Neural progenitor cell (in vitro differentiated cells): ENCODE measurements at regions not wholly inside any gene's neighbourhood (a gene's known extent, or its start where the extent isn't known, plus 50 kb on each side); places are given as distances from the start of the nearest gene placed in this dataset.
A peak's percentile ranks its signal among the peaks of the same experiment; 100 is the strongest.

Experiments
- DNase-seq: peaks from one replicate; pipeline ENCODE4 v3.0.0-alpha.2; 2016; ENCODE audit warnings: low spot score
- H2AFZ ChIP-seq: fragments of 200-600 bp; sonication (generic); replicated peaks from 2 replicates; pipeline ENCODE4 v1.6.1; 2016; ENCODE audit warnings: antibody characterized with exemption
- H3F3A ChIP-seq: fragments of 200-600 bp; sonication (generic); 2 replicates; pipeline ENCODE4 v1.6.1; 2016; ENCODE audit warnings: antibody characterized with exemption, low read depth
- H3K27ac ChIP-seq: fragments of 200-600 bp; sonication (generic); 2 replicates; pipeline ENCODE4 v1.5.1; 2016; ENCODE audit warnings: mild to moderate bottlenecking
- H3K27me3 ChIP-seq: fragments of 200-600 bp; sonication (generic); 2 replicates; pipeline ENCODE4 v1.6.1; 2016; ENCODE audit warnings: mild to moderate bottlenecking, moderate library complexity
- H3K36me3 ChIP-seq: fragments of 200-600 bp; sonication (generic); 2 replicates; pipeline ENCODE4 v1.5.1; 2016
- H3K4me1 ChIP-seq: fragments of 200-600 bp; sonication (generic); 2 replicates; pipeline ENCODE4 v1.6.1; 2016; ENCODE audit warnings: mixed run types
- H3K4me2 ChIP-seq: fragments of 200-600 bp; sonication (generic); 2 replicates; pipeline ENCODE4 v1.6.1; 2016
- H3K4me3 ChIP-seq: fragments of 200-600 bp; sonication (generic); 2 replicates; pipeline ENCODE4 v1.5.1; 2016
- H3K79me2 ChIP-seq: fragments of 200-600 bp; sonication (generic); 2 replicates; pipeline ENCODE4 v1.6.1; 2016; ENCODE audit warnings: low read depth
- H3K9ac ChIP-seq: fragments of 200-600 bp; sonication (generic); 2 replicates; pipeline ENCODE4 v1.6.1; 2016
- H3K9me3 ChIP-seq: fragments of 200-600 bp; sonication (generic); 2 replicates; pipeline ENCODE4 v1.5.1; 2016; ENCODE audit warnings: low read depth
- H4K20me1 ChIP-seq: fragments of 200-600 bp; sonication (generic); 2 replicates; pipeline ENCODE4 v1.6.1; 2016; ENCODE audit warnings: low read depth
- H3K27ac Mint-ChIP-seq: 3 replicates; pipeline ENCODE4 v1.8.0; 2021; ENCODE audit warnings: mixed read lengths
- H3K27me3 Mint-ChIP-seq: 2 replicates; pipeline ENCODE4 v1.8.0; 2022; ENCODE audit warnings: low read depth, mild to moderate bottlenecking, inconsistent platforms, moderate library complexity, mixed read lengths; ENCODE audit not compliant: insufficient read depth
- H3K36me3 Mint-ChIP-seq: 3 replicates; pipeline ENCODE4 v1.8.0; 2021; ENCODE audit warnings: mixed read lengths
- H3K4me1 Mint-ChIP-seq: 3 replicates; pipeline ENCODE4 v1.8.0; 2021; ENCODE audit warnings: mixed read lengths
- H3K4me3 Mint-ChIP-seq: 3 replicates; pipeline ENCODE4 v1.8.0; 2021; ENCODE audit warnings: mild to moderate bottlenecking, moderate library complexity, mixed read lengths
- H3K9me3 Mint-ChIP-seq: 3 replicates; pipeline ENCODE4 v1.8.0; 2020; ENCODE audit warnings: mixed read lengths
- EZH2 ChIP-seq: fragments of 200-600 bp; sonication (generic); IDR thresholded peaks from 2 replicates; pipeline ENCODE4 v1.6.1; 2017; ENCODE audit warnings: antibody characterized with exemption, mild to moderate bottlenecking, moderate library complexity
- EZH2phosphoT487 ChIP-seq: fragments of 200-600 bp; sonication (generic); IDR thresholded peaks from 2 replicates; pipeline ENCODE4 v1.6.1; 2017; ENCODE audit warnings: antibody characterized with exemption
- TF ChIP-seq, protein P1 (sequence below): fragments of 200-600 bp; sonication (generic); IDR thresholded peaks from 2 replicates; pipeline ENCODE4 v1.5.1; 2017; ENCODE audit warnings: antibody characterized with exemption, mild to moderate bottlenecking

DNA sequence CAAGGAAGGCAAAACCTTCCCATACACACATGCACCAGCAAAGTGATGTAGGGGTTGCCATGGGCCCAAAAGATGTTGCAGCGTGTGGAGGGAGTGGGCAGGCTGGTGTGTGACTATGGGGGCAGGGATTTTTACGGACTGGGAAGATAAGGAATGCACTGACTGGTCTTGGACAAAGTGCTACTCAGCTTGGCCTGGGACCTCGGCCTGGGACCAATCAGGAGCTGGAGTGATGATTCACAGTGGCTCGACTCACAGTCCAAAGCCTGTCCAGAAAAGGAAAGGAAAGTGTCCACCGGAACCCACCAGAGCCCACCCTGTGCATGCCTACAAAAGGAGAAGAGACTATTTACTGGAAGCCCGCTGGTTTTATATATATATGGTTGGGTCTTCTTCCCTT, 567.0 kb upstream of the GNPDA2 start:
- Histone ChIP-seq H3K79me2 (no peaks in the 10 kb centered on the region), H3K4me3 (no peak overlapping the region), H2AFZ (peak overlapping the region; percentile 46), H3K9ac (no peak overlapping the region), H3K9me3 (no peaks in the 10 kb centered on the region), H3K4me2 (no peak overlapping the region), H3F3A (no peaks in the 10 kb centered on the region), H4K20me1 (no peaks in the 10 kb centered on the region), H3K36me3 (no peaks in the 10 kb centered on the region), H3K27ac (no peak overlapping the region), H3K27me3 (no peaks in the 10 kb centered on the region), H3K4me1 (peaks cover 7% of the 10 kb centered on the region)
- DNase-seq: no peak
- H3K4me3 Mint-ChIP-seq: no peak overlapping the region
- TF ChIP-seq EZH2 (no peak), EZH2phosphoT487 (no peak)
- TF ChIP-seq, protein P1, sequence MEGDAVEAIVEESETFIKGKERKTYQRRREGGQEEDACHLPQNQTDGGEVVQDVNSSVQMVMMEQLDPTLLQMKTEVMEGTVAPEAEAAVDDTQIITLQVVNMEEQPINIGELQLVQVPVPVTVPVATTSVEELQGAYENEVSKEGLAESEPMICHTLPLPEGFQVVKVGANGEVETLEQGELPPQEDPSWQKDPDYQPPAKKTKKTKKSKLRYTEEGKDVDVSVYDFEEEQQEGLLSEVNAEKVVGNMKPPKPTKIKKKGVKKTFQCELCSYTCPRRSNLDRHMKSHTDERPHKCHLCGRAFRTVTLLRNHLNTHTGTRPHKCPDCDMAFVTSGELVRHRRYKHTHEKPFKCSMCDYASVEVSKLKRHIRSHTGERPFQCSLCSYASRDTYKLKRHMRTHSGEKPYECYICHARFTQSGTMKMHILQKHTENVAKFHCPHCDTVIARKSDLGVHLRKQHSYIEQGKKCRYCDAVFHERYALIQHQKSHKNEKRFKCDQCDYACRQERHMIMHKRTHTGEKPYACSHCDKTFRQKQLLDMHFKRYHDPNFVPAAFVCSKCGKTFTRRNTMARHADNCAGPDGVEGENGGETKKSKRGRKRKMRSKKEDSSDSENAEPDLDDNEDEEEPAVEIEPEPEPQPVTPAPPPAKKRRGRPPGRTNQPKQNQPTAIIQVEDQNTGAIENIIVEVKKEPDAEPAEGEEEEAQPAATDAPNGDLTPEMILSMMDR: no peak
- no peaks in the 10 kb centered on the region for H3K27me3 Mint-ChIP-seq
- H3K4me1 Mint-ChIP-seq: no peaks in the 10 kb centered on the region
- H3K36me3 Mint-ChIP-seq: no peaks in the 10 kb centered on the region
- H3K9me3 Mint-ChIP-seq: peaks cover 3% of the 10 kb centered on the region
- peak overlapping the region; percentile 72 for H3K27ac Mint-ChIP-seq

DNA sequence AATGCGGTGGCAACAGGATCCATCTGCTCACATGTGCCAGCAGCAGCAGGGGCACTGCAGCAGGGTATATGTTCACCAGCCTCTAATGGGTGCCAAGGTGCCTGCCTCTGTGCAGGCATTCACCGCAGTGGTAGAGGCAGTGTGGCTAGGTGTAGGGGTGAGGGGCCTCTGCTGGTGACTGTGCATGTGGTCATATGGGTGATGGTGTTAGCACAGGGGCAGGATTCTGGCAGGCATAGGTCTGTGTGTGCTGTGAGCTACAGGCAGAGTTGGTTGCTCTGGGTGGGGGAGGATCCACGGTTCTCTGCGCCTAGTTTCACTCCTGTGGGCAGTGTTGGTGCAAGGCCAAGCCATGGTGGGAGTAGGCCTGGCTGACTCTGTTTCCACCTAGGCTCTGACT, 566.5 kb upstream of the GNPDA2 start:
- no peaks in the 10 kb centered on the region for H3K27me3 ChIP-seq
- Mint-ChIP-seq H3K4me1 (no peaks in the 10 kb centered on the region), H3K27me3 (no peaks in the 10 kb centered on the region), H3K4me3 (no peak overlapping the region), H3K27ac (peak overlapping the region; percentile 72), H3K9me3 (peaks cover 3% of the 10 kb centered on the region), H3K36me3 (no peaks in the 10 kb centered on the region)
- H3F3A ChIP-seq: no peaks in the 10 kb centered on the region
- no peak overlapping the region for H3K4me2 ChIP-seq
- peaks cover 7% of the 10 kb centered on the region for H3K4me1 ChIP-seq
- TF ChIP-seq, protein P1: no peak
- TF ChIP-seq EZH2 (no peak), EZH2phosphoT487 (no peak)
- no peak overlapping the region for H2AFZ ChIP-seq
- H3K4me3 ChIP-seq: no peak overlapping the region
- no peak overlapping the region for H3K9ac ChIP-seq
- H3K79me2 ChIP-seq: no peaks in the 10 kb centered on the region
- no peaks in the 10 kb centered on the region for H3K9me3 ChIP-seq
- no peak for DNase-seq
- no peaks in the 10 kb centered on the region for H3K36me3 ChIP-seq
- H3K27ac ChIP-seq: no peak overlapping the region
- H4K20me1 ChIP-seq: no peaks in the 10 kb centered on the region

DNA sequence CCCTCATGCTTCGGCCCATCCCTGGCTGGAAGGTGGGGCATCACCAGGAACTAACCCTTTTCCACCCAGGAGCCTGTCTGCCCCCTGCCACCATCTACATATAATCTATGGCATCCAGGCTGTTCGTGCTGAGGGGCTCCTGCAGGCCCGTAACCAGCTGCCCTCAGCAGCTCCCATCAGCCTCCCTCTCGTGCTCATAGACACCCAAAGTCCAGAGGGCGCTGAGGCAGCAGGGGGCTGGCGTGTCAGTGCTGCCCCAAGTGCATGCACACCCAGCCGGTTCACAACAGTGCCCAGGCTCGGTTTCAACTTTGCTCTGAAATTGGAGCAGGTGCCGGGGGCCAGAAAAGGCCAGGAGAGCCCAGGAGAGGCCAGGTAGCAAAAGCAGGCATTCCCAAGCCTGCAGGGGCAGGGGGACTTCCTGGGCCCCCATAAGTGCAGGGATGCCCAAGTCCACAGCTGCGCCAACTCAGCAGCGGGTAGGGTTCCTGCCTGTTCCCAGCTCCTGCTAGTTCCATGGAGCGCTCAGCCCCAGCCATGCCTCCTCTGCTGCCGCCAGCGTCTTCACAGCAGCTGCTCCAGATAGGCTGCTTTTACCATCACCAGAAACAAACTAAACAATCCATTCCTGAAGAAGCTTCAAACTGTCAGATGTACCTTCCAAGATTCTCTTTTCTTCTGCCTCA, 558.2 kb upstream of the GNPDA2 start:
- no peaks in the 10 kb centered on the region for H3F3A ChIP-seq
- no peak overlapping the region for H2AFZ ChIP-seq
- no peak overlapping the region for H3K4me2 ChIP-seq
- no peaks in the 10 kb centered on the region for H3K27me3 ChIP-seq
- no peak overlapping the region for H3K4me3 Mint-ChIP-seq
- no peaks in the 10 kb centered on the region for H3K27me3 Mint-ChIP-seq
- TF ChIP-seq, protein P1: no peak
- TF ChIP-seq EZH2 (no peak), EZH2phosphoT487 (no peak)
- H3K27ac Mint-ChIP-seq: no peak overlapping the region
- no peaks in the 10 kb centered on the region for H4K20me1 ChIP-seq
- no peaks in the 10 kb centered on the region for H3K36me3 ChIP-seq
- H3K79me2 ChIP-seq: no peaks in the 10 kb centered on the region
- no peak overlapping the region for H3K9ac ChIP-seq
- DNase-seq: no peak
- H3K27ac ChIP-seq: no peak overlapping the region
- H3K9me3 ChIP-seq: no peaks in the 10 kb centered on the region
- no peaks in the 10 kb centered on the region for H3K36me3 Mint-ChIP-seq
- H3K4me1 ChIP-seq: no peaks in the 10 kb centered on the region
- peaks cover 8% of the 10 kb centered on the region for H3K4me1 Mint-ChIP-seq
- no peaks in the 10 kb centered on the region for H3K9me3 Mint-ChIP-seq
- H3K4me3 ChIP-seq: no peak overlapping the region
